HepG2 (cell line): ENCODE measurements at regions not wholly inside any gene's neighbourhood (a gene's known extent, or its start where the extent isn't known, plus 50 kb on each side); places are given as distances from the start of the nearest gene placed in this dataset.

ENCODE experiments used
- ATAC-seq: fragments of 200-7000 bp; cut with Tn5 transposase; 3 replicates; pipeline ENCODE4 v1.9.1; 2020; ENCODE audit warnings: mild to moderate bottlenecking, moderate library complexity
- BruUV-seq: library from RNA; stranded (reverse); fragments of 400-500 nt; replicated peaks from 2 replicates; lab custom pipeline; 2021; lab: Mats Ljungman, UMichigan
- CTCF ChIA-PET: fragments of 300-600 bp; formaldehyde crosslinking; extraction: SDS; loops from one replicate; lab custom pipeline; 2021; ENCODE audit warnings: low total read pairs, inconsistent platforms, low intra/inter-chr PET ratio; lab: Yijun Ruan, JAX
- POLR2A ChIA-PET: fragments of 350-600 bp; sonication (Branson Sonifier 250); formaldehyde crosslinking; loops from one replicate; lab custom pipeline; 2020; ENCODE audit warnings: antibody characterized with exemption, inconsistent platforms; lab: Yijun Ruan, JAX
- DNase-seq: peaks from one replicate; pipeline ENCODE4 v3.0.0-alpha.2; 2015; ENCODE audit warnings: low spot score
- FAIRE-seq: peaks from 3 replicates; lab custom pipeline; 2011; peaks lifted over from hg19 to GRCh38; lab: Jason Lieb, UNC
- H2AFZ ChIP-seq: one replicate; pipeline ENCODE4 v1.6.1; 2011; ENCODE audit warnings: low read length, inconsistent platforms
- H3K27ac ChIP-seq: fragments of 300-600 bp; 3 replicates; pipeline ENCODE4 v1.8.0; 2011; ENCODE audit warnings: mixed run types, mild to moderate bottlenecking, mixed read lengths, low read length, inconsistent platforms; ENCODE audit not compliant: insufficient read depth; ENCODE audit errors: extremely low read length
- H3K27me3 ChIP-seq, 2 experiments: fragments of 200-600 bp in 1 of 2; 2 replicates in 1 of 2; 3 replicates in 1 of 2; pipeline versions ENCODE4 v1.6.0 to v1.8.0; 2011; ENCODE audit warnings: low read length in 2 of 2, mild to moderate bottlenecking in 2 of 2, moderate library complexity in 2 of 2, inconsistent platforms in 1 of 2; ENCODE audit not compliant: insufficient read depth in 2 of 2, control insufficient read depth in 1 of 2
- H3K36me3 ChIP-seq, 2 experiments: fragments of 200-600 bp in 1 of 2; replicated peaks in 1 of 2; 2 replicates in 1 of 2; 3 replicates in 1 of 2; pipeline versions ENCODE4 v1.5.1 to v1.8.0; 2011; ENCODE audit warnings: low read length in 2 of 2, inconsistent platforms in 1 of 2; ENCODE audit not compliant: insufficient read depth in 2 of 2, control insufficient read depth in 1 of 2
- H3K4me1 ChIP-seq: 2 replicates; pipeline ENCODE4 v1.5.1; 2012; ENCODE audit warnings: low read length, inconsistent platforms; ENCODE audit not compliant: insufficient read depth
- H3K4me2 ChIP-seq: 2 replicates; pipeline ENCODE4 v1.6.0; 2011; ENCODE audit warnings: low read depth, low read length, inconsistent platforms
- H3K4me3 ChIP-seq, 3 experiments: fragments of 200-600 bp in 1 of 3; sonication (generic), shearing (Covaris generic) in 1 of 3; replicated peaks in 1 of 3; 2 replicates each; pipeline ENCODE4 v1.5.1; 2011 to 2016; ENCODE audit warnings: low read length in 3 of 3, inconsistent platforms in 2 of 3, low read depth in 2 of 3, mild to moderate bottlenecking in 2 of 3, control low read depth in 1 of 3, mixed read lengths in 1 of 3; ENCODE audit not compliant: insufficient read depth in 1 of 3
- H3K79me2 ChIP-seq: one replicate; pipeline ENCODE4 v1.6.1; 2011; ENCODE audit warnings: low read length, inconsistent platforms; ENCODE audit not compliant: insufficient read depth
- H3K9ac ChIP-seq: 2 replicates; pipeline ENCODE4 v1.6.0; 2011; ENCODE audit warnings: mild to moderate bottlenecking, low read depth, low read length, inconsistent platforms; ENCODE audit not compliant: insufficient read depth
- H3K9me3 ChIP-seq: 2 replicates; pipeline ENCODE4 v1.5.1; 2012; ENCODE audit warnings: mild to moderate bottlenecking, low read length
- H4K20me1 ChIP-seq: 2 replicates; pipeline ENCODE4 v1.6.0; 2011; ENCODE audit warnings: inconsistent platforms, mild to moderate bottlenecking, low read length, moderate library complexity; ENCODE audit not compliant: insufficient read depth
- EED ChIP-seq: sonication (generic); formaldehyde crosslinking; IDR thresholded peaks from 2 replicates; pipeline ENCODE4 v1.5.0; 2020; ENCODE audit warnings: mild to moderate bottlenecking, missing genetic modification reagents
- GZF1 ChIP-seq: sonication (generic); formaldehyde crosslinking; IDR thresholded peaks from 2 replicates; pipeline ENCODE4 v1.5.1; 2020; ENCODE audit warnings: mild to moderate bottlenecking, missing genetic modification reagents
- SALL1 ChIP-seq: sonication (generic); formaldehyde crosslinking; IDR thresholded peaks from 2 replicates; pipeline ENCODE4 v1.8.0; 2022; ENCODE audit warnings: mild to moderate bottlenecking, missing genetic modification reagents
- SMAD9 ChIP-seq: sonication (generic); formaldehyde crosslinking; IDR thresholded peaks from 2 replicates; pipeline ENCODE4 v1.5.1; 2020; ENCODE audit warnings: mild to moderate bottlenecking, missing genetic modification reagents
- SNRNP70 ChIP-seq: fragments of 200-400 bp; formaldehyde crosslinking; IDR thresholded peaks from 2 replicates; pipeline ENCODE4 v1.6.1; 2017; ENCODE audit warnings: mild to moderate bottlenecking, low read depth, low read length, moderate library complexity
- SUZ12 ChIP-seq: fragments of 150-350 bp; IDR thresholded peaks from 2 replicates; pipeline ENCODE4 v1.6.1; 2014; ENCODE audit warnings: low read depth, low read length
- ZBTB20 ChIP-seq: sonication (generic); formaldehyde crosslinking; IDR thresholded peaks from 2 replicates; pipeline ENCODE4 v1.8.1; 2023; ENCODE audit warnings: missing genetic modification reagents, low read depth, mild to moderate bottlenecking, borderline replicate concordance
- ZKSCAN1 ChIP-seq: fragments of 150-350 bp; IDR thresholded peaks from 2 replicates; pipeline ENCODE4 v1.6.1; 2014; ENCODE audit warnings: low read length
- WGBS: methylation state at CpG from one replicate; pipeline ENCODE4 v1.1.6; 2017; ENCODE audit warnings: low lambda C conversion rate; 5-methylcytosine and 5-hydroxymethylcytosine counted together
- in situ Hi-C: cut with HindIII; loops from 2 replicates; pipeline ENCODE4 v1.10.0; 2017; ENCODE audit warnings: low pct_unique_long_range_greater_than_20kb; ENCODE audit not compliant: extremely low pct_ligation_motif_present
- intact Hi-C: fragments of 100-400 bp; cut with micrococcal nuclease; formaldehyde crosslinking; loops from one replicate; pipeline ENCODE4 v1.10.0; 2022; ENCODE audit not compliant: unreplicated experiment
- TF ChIP-seq, protein P1 (sequence below): sonication (generic); formaldehyde crosslinking; IDR thresholded peaks from 2 replicates; pipeline ENCODE4 v1.8.0; 2022; ENCODE audit warnings: missing genetic modification reagents, mild to moderate bottlenecking, borderline replicate concordance
- TF ChIP-seq, protein P2 (sequence below): sonication (generic); formaldehyde crosslinking; IDR thresholded peaks from 2 replicates; pipeline ENCODE4 v1.4.0; 2020; ENCODE audit warnings: missing genetic modification reagents

DNA sequence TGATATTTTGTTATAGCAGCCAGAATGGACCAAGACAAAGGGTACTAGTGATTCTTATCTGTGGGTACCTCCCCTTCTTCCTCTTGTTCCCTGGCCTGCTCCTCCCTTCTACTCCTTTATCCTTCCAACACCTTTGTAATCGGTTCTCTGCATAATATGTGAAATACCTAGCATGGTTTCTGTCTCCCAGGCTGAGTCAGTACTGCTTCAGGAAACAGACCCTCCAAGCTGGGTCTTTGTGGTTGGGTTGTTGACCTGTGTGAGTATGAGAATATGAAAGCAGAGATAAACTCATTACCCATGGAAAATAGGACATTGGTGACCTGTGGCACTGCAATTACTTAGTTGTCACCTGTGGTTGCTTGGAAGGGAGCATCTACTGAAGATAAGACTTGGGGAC, 69.3 kb upstream of the KLF13 start:
- peaks cover 25% of the 10 kb centered on the region for H3K4me1 ChIP-seq
- DNase-seq (no peak), FAIRE-seq (no peak), ATAC-seq (no peak)
- H3K27ac ChIP-seq, result no peak overlapping the region
- no peaks in the 10 kb centered on the region for H3K36me3 ChIP-seq
- BruUV-seq, result no TSS peak
- no peak overlapping the region for H3K4me2 ChIP-seq
- TF ChIP-seq, protein P1, sequence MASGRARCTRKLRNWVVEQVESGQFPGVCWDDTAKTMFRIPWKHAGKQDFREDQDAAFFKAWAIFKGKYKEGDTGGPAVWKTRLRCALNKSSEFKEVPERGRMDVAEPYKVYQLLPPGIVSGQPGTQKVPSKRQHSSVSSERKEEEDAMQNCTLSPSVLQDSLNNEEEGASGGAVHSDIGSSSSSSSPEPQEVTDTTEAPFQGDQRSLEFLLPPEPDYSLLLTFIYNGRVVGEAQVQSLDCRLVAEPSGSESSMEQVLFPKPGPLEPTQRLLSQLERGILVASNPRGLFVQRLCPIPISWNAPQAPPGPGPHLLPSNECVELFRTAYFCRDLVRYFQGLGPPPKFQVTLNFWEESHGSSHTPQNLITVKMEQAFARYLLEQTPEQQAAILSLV (CRISPR knock-in tag), result no peak
- TF ChIP-seq GZF1 (CRISPR knock-in tag), result no peak
- TF ChIP-seq EED, result no peak
- no peak for TF ChIP-seq ZBTB20
- TF ChIP-seq SALL1 (CRISPR knock-in tag), result no peak
- CTCF ChIA-PET, result no interaction called here
- H2AFZ ChIP-seq, result no peak overlapping the region
- intact Hi-C loops, result no loop called here
- POLR2A ChIA-PET, result no interaction called here
- H3K4me3 ChIP-seq, result no peak overlapping the region
- no peaks in the 10 kb centered on the region for H3K9me3 ChIP-seq
- 0% methylated on average over 1 of the region's 1 CpG for WGBS
- in situ Hi-C loops, result no loop called here
- H3K27me3 ChIP-seq, result no peaks in the 10 kb centered on the region
- no peak overlapping the region for H3K9ac ChIP-seq
- H3K79me2 ChIP-seq, result no peaks in the 10 kb centered on the region
- no peaks in the 10 kb centered on the region for H4K20me1 ChIP-seq

DNA sequence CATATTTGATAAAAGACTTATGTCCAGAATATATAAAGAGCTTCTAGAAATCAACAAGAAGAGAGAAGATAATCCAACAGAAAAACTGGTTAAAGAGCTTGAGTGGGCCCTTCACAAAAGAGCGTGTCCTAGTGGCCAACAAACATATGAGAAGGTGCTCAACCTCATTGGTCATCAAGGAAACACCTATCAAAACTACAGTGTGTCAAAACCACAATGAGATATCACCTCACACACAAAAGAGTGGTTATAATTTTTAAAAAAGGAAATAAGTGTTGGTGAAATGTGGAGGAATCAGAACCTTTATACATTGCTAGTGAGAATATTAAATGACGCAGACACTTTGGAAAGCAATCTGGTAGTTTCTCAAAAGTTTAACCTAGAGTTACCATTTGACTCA, 68.4 kb upstream of the KLF13 start:
- in situ Hi-C loops (no loop called here), intact Hi-C loops (no loop called here)
- no peaks in the 10 kb centered on the region for H3K27me3 ChIP-seq
- no TSS peak for BruUV-seq
- H3K79me2 ChIP-seq, result no peaks in the 10 kb centered on the region
- CTCF ChIA-PET, result no interaction called here
- H3K4me1 ChIP-seq, result peaks cover 35% of the 10 kb centered on the region
- no peak for TF ChIP-seq SMAD9 (CRISPR knock-in tag)
- TF ChIP-seq SUZ12, result no peak
- no peak for TF ChIP-seq ZKSCAN1
- TF ChIP-seq, protein P2, sequence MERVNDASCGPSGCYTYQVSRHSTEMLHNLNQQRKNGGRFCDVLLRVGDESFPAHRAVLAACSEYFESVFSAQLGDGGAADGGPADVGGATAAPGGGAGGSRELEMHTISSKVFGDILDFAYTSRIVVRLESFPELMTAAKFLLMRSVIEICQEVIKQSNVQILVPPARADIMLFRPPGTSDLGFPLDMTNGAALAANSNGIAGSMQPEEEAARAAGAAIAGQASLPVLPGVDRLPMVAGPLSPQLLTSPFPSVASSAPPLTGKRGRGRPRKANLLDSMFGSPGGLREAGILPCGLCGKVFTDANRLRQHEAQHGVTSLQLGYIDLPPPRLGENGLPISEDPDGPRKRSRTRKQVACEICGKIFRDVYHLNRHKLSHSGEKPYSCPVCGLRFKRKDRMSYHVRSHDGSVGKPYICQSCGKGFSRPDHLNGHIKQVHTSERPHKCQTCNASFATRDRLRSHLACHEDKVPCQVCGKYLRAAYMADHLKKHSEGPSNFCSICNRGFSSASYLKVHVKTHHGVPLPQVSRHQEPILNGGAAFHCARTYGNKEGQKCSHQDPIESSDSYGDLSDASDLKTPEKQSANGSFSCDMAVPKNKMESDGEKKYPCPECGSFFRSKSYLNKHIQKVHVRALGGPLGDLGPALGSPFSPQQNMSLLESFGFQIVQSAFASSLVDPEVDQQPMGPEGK, result no peak
- no peak for TF ChIP-seq SNRNP70
- WGBS, result 82% methylated on average over 2 of the region's 2 CpGs
- DNase-seq (no peak), FAIRE-seq (no peak), ATAC-seq (no peak)
- POLR2A ChIA-PET, result no interaction called here
- no peak overlapping the region for H3K9ac ChIP-seq
- no peak overlapping the region for H2AFZ ChIP-seq
- no peaks in the 10 kb centered on the region for H4K20me1 ChIP-seq
- no peak overlapping the region for H3K4me2 ChIP-seq
- H3K9me3 ChIP-seq, result no peaks in the 10 kb centered on the region
- H3K4me3 ChIP-seq, result no peak overlapping the region
- H3K27ac ChIP-seq, result no peak overlapping the region
- H3K36me3 ChIP-seq, result no peaks in the 10 kb centered on the region
